ENCODE measurements at regions not wholly inside any gene's neighbourhood (a gene's known extent, or its start where the extent isn't known, plus 50 kb on each side); places are given as distances from the start of the nearest gene placed in this dataset.

- H3K9me3 Mint-ChIP-seq = no peaks in the 10 kb centered on the region
- no peaks in the 10 kb centered on the region for H3K4me1 Mint-ChIP-seq
- H3K36me3 Mint-ChIP-seq = no peaks in the 10 kb centered on the region
- H3K4me3 Mint-ChIP-seq = no peak overlapping the region
- no peak overlapping the region for H3K27ac Mint-ChIP-seq
- H3K27me3 Mint-ChIP-seq = no peaks in the 10 kb centered on the region
Measured at GRCh38 chr14:94934276-94934810, 164.4 kb upstream of the GSC start.

- Mint-ChIP-seq H3K27ac (no peak overlapping the region), H3K4me3 (no peak overlapping the region), H3K4me1 (no peaks in the 10 kb centered on the region), H3K27me3 (no peaks in the 10 kb centered on the region), H3K36me3 (no peaks in the 10 kb centered on the region), H3K9me3 (no peaks in the 10 kb centered on the region)
Measured at GRCh38 chr14:94933486-94933885, 163.6 kb upstream of the GSC start.

- H3K9me3 Mint-ChIP-seq = no peaks in the 10 kb centered on the region
- no peaks in the 10 kb centered on the region for H3K4me1 Mint-ChIP-seq
- no peaks in the 10 kb centered on the region for H3K36me3 Mint-ChIP-seq
- H3K27me3 Mint-ChIP-seq = no peaks in the 10 kb centered on the region
- no peak overlapping the region for H3K4me3 Mint-ChIP-seq
- H3K27ac Mint-ChIP-seq = no peak overlapping the region
Measured at GRCh38 chr14:94932589-94932988, 162.7 kb upstream of the GSC start.

- H3K9me3 Mint-ChIP-seq = peaks cover 0 to 1% (median 0%) of the 10 kb centered on the region in 3 donors
Measured at GRCh38 chr14:94930690-94931089, 160.8 kb upstream of the GSC start.

GRCh38 chr14:94929354-94929753 is 159.4 kb upstream of the GSC start:
- no peak overlapping the region for H3K27ac Mint-ChIP-seq
- no peaks in the 10 kb centered on the region for H3K4me1 Mint-ChIP-seq
- H3K36me3 Mint-ChIP-seq = no peaks in the 10 kb centered on the region
- peak overlapping the region in 1 of 4 donors; percentile 51 for H3K4me3 Mint-ChIP-seq
- H3K27me3 Mint-ChIP-seq = no peaks in the 10 kb centered on the region
- H3K9me3 Mint-ChIP-seq = peaks cover 0 to 1% (median under 1%) of the 10 kb centered on the region in 3 donors

More at GRCh38 chr14:94930690-94931089, 160.8 kb upstream of the GSC start:
- H3K27me3 Mint-ChIP-seq = no peaks in the 10 kb centered on the region
- no peak overlapping the region for H3K4me3 Mint-ChIP-seq
- H3K36me3 Mint-ChIP-seq = no peaks in the 10 kb centered on the region
- no peak overlapping the region for H3K27ac Mint-ChIP-seq
- H3K4me1 Mint-ChIP-seq = no peaks in the 10 kb centered on the region

- no peaks in the 10 kb centered on the region for H3K4me1 Mint-ChIP-seq
Measured at GRCh38 chr14:94926176-94926575, 156.3 kb upstream of the GSC start.

GRCh38 chr14:94925416-94926173 is 155.7 kb upstream of the GSC start:
- no peaks in the 10 kb centered on the region for H3K27me3 Mint-ChIP-seq
- H3K36me3 Mint-ChIP-seq = no peaks in the 10 kb centered on the region
- H3K9me3 Mint-ChIP-seq = peaks cover 0 to 3% (median 1%) of the 10 kb centered on the region in 3 donors
- peak overlapping the region in 1 of 3 donors; percentile 73 for H3K27ac Mint-ChIP-seq
- H3K4me3 Mint-ChIP-seq = no peak overlapping the region
- H3K4me1 Mint-ChIP-seq = no peaks in the 10 kb centered on the region

More at GRCh38 chr14:94926176-94926575, 156.3 kb upstream of the GSC start:
- Mint-ChIP-seq H3K27me3 (no peaks in the 10 kb centered on the region), H3K9me3 (peaks cover 0 to 3% (median 1%) of the 10 kb centered on the region in 3 donors), H3K27ac (peak overlapping the region in 1 of 3 donors; percentile 73), H3K4me3 (no peak overlapping the region), H3K36me3 (no peaks in the 10 kb centered on the region)

GRCh38 chr14:94924189-94924588 is 154.3 kb upstream of the GSC start:
- Mint-ChIP-seq H3K4me1 (no peaks in the 10 kb centered on the region), H3K36me3 (no peaks in the 10 kb centered on the region)

GRCh38 chr14:94923786-94924185 is 153.9 kb upstream of the GSC start:
- peaks cover 1 to 3% (median 2%) of the 10 kb centered on the region in 3 donors for H3K9me3 Mint-ChIP-seq
- no peaks in the 10 kb centered on the region for H3K4me1 Mint-ChIP-seq
- H3K36me3 Mint-ChIP-seq = no peaks in the 10 kb centered on the region

More at GRCh38 chr14:94924189-94924588, 154.3 kb upstream of the GSC start:
- H3K9me3 Mint-ChIP-seq = peaks cover 0 to 3% (median 1%) of the 10 kb centered on the region in 3 donors
- no peak overlapping the region for H3K27ac Mint-ChIP-seq
- H3K4me3 Mint-ChIP-seq = no peak overlapping the region
- peaks cover 2% of the 10 kb centered on the region for H3K27me3 Mint-ChIP-seq

GRCh38 chr14:94922595-94923239 is 152.8 kb upstream of the GSC start:
- H3K36me3 Mint-ChIP-seq = no peaks in the 10 kb centered on the region
- H3K4me3 Mint-ChIP-seq = no peak overlapping the region
- H3K27me3 Mint-ChIP-seq = peaks cover 5% of the 10 kb centered on the region
- H3K4me1 Mint-ChIP-seq = no peaks in the 10 kb centered on the region
- H3K9me3 Mint-ChIP-seq = peaks cover 1 to 3% (median 2%) of the 10 kb centered on the region in 3 donors
- H3K27ac Mint-ChIP-seq = no peak overlapping the region

More at GRCh38 chr14:94923786-94924185, 153.9 kb upstream of the GSC start:
- Mint-ChIP-seq H3K4me3 (no peak overlapping the region), H3K27ac (no peak overlapping the region), H3K27me3 (peaks cover 5% of the 10 kb centered on the region)

- Mint-ChIP-seq H3K27me3 (peaks cover 5% of the 10 kb centered on the region), H3K9me3 (peaks cover 0 to 3% (median 2%) of the 10 kb centered on the region in 3 donors), H3K4me3 (no peak overlapping the region), H3K36me3 (no peaks in the 10 kb centered on the region), H3K27ac (no peak overlapping the region), H3K4me1 (no peaks in the 10 kb centered on the region)
Measured at GRCh38 chr14:94921882-94922585, 152.1 kb upstream of the GSC start.

GRCh38 chr14:94921456-94921855 is 151.5 kb upstream of the GSC start:
- Mint-ChIP-seq H3K4me3 (no peak overlapping the region), H3K27ac (no peak overlapping the region), H3K36me3 (no peaks in the 10 kb centered on the region), H3K27me3 (peaks cover 5% of the 10 kb centered on the region), H3K9me3 (peaks cover 0 to 3% (median 2%) of the 10 kb centered on the region in 3 donors), H3K4me1 (no peaks in the 10 kb centered on the region)

- H3K27me3 Mint-ChIP-seq = peaks cover 5% of the 10 kb centered on the region
- no peak overlapping the region for H3K4me3 Mint-ChIP-seq
- H3K4me1 Mint-ChIP-seq = no peaks in the 10 kb centered on the region
- no peak overlapping the region for H3K27ac Mint-ChIP-seq
- H3K9me3 Mint-ChIP-seq = peaks cover 0 to 3% (median 2%) of the 10 kb centered on the region in 3 donors
- no peaks in the 10 kb centered on the region for H3K36me3 Mint-ChIP-seq
Measured at GRCh38 chr14:94919896-94920295, 150.0 kb upstream of the GSC start.

- H3K9me3 Mint-ChIP-seq = peaks cover 0 to 2% (median 0%) of the 10 kb centered on the region in 3 donors
- H3K36me3 Mint-ChIP-seq = no peaks in the 10 kb centered on the region
Measured at GRCh38 chr14:94918896-94919295, 149.0 kb upstream of the GSC start.

More at GRCh38 chr14:94918896-94919295, 149.0 kb upstream of the GSC start:
- peaks cover 5% of the 10 kb centered on the region for H3K27me3 Mint-ChIP-seq
- H3K4me3 Mint-ChIP-seq = no peak overlapping the region
- H3K4me1 Mint-ChIP-seq = no peaks in the 10 kb centered on the region
- no peak overlapping the region for H3K27ac Mint-ChIP-seq

Measured in IgD-negative memory B cell (primary cell).